MCF 10A (cell line): ENCODE measurements at regions not wholly inside any gene's neighbourhood (a gene's known extent, or its start where the extent isn't known, plus 50 kb on each side); places are given as distances from the start of the nearest gene placed in this dataset.

ENCODE experiments used
- BruUV-seq: library from RNA; stranded (reverse); fragments of 400-500 nt; replicated peaks from 2 replicates; lab custom pipeline; 2021; lab: Mats Ljungman, UMichigan
- CTCF ChIA-PET: fragments of 300-600 bp; sonication (Branson Sonifier 250); formaldehyde crosslinking; extraction: SDS; loops from one replicate; lab custom pipeline; 2021; ENCODE audit warnings: antibody characterized with exemption, inconsistent platforms; lab: Yijun Ruan, JAX
- POLR2A ChIA-PET: fragments of 300-600, 350-650 bp; sonication (Branson Sonifier 250); formaldehyde crosslinking; extraction: SDS; loops from one replicate; lab custom pipeline; 2020; ENCODE audit warnings: antibody characterized with exemption, inconsistent platforms; lab: Yijun Ruan, JAX
- DNase-seq: peaks from one replicate; pipeline ENCODE4 v3.0.0-alpha.2; 2018; ENCODE audit not compliant: unreplicated experiment
- H3K27ac Mint-ChIP-seq: one replicate; pipeline ENCODE4 v1.8.0; 2022; ENCODE audit warnings: mild to moderate bottlenecking, low read depth, mixed read lengths; ENCODE audit not compliant: unreplicated experiment
- H3K27me3 Mint-ChIP-seq: one replicate; pipeline ENCODE4 v1.8.0; 2022; ENCODE audit warnings: mixed read lengths; ENCODE audit not compliant: insufficient read depth, unreplicated experiment
- H3K36me3 Mint-ChIP-seq: one replicate; pipeline ENCODE4 v1.8.0; 2022; ENCODE audit warnings: mild to moderate bottlenecking, moderate library complexity, mixed read lengths; ENCODE audit not compliant: insufficient read depth, unreplicated experiment
- H3K4me1 Mint-ChIP-seq: one replicate; pipeline ENCODE4 v1.8.0; 2022; ENCODE audit warnings: mixed read lengths; ENCODE audit not compliant: insufficient read depth, unreplicated experiment
- H3K4me3 Mint-ChIP-seq: one replicate; pipeline ENCODE4 v1.8.0; 2022; ENCODE audit warnings: mild to moderate bottlenecking, moderate library complexity, mixed read lengths; ENCODE audit not compliant: unreplicated experiment
- H3K9me3 Mint-ChIP-seq: one replicate; pipeline ENCODE4 v1.8.0; 2022; ENCODE audit warnings: mixed read lengths; ENCODE audit not compliant: unreplicated experiment
- intact Hi-C: fragments of 100-400 bp; cut with micrococcal nuclease; formaldehyde crosslinking; loops from 2 replicates; pipeline ENCODE4 v1.14.1; 2022
- TF ChIP-seq, protein P1 (sequence below): fragments of 200-600 bp; IDR thresholded peaks from one replicate; pipeline ENCODE4 v1.8.0; 2022; ENCODE audit warnings: antibody characterized with exemption, mild to moderate bottlenecking; ENCODE audit not compliant: unreplicated experiment

DNA sequence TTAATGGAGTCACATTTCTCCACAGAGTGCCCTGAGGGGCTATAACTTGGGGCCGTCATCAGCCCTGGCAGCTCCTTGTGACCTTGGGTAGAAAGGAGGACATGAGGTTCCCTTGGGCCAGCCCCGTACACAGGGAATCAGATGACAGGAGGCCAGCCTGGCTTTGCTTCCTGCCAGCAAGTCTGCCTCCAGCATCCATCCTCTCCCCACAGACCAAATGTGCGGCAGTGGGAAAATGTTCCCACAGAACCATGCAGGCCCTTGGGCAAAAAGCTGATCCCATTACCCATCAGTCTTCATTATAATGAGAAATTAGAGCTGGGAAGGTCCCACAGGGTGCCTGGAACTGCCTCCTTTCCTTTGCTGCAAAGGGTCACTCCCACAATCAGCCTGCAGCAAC is 908.3 kb downstream of the GRID1 start:
- ChIA-PET CTCF (no interaction called here), POLR2A (no interaction called here)
- intact Hi-C loops: no loop called here
- peaks cover 8% of the 10 kb centered on the region for H3K9me3 Mint-ChIP-seq
- BruUV-seq: no TSS peak
- TF ChIP-seq, protein P1, sequence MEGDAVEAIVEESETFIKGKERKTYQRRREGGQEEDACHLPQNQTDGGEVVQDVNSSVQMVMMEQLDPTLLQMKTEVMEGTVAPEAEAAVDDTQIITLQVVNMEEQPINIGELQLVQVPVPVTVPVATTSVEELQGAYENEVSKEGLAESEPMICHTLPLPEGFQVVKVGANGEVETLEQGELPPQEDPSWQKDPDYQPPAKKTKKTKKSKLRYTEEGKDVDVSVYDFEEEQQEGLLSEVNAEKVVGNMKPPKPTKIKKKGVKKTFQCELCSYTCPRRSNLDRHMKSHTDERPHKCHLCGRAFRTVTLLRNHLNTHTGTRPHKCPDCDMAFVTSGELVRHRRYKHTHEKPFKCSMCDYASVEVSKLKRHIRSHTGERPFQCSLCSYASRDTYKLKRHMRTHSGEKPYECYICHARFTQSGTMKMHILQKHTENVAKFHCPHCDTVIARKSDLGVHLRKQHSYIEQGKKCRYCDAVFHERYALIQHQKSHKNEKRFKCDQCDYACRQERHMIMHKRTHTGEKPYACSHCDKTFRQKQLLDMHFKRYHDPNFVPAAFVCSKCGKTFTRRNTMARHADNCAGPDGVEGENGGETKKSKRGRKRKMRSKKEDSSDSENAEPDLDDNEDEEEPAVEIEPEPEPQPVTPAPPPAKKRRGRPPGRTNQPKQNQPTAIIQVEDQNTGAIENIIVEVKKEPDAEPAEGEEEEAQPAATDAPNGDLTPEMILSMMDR: no peak
- no peaks in the 10 kb centered on the region for H3K36me3 Mint-ChIP-seq
- no peak for DNase-seq
- H3K4me3 Mint-ChIP-seq: no peak overlapping the region
- H3K27me3 Mint-ChIP-seq: no peaks in the 10 kb centered on the region
- no peak overlapping the region for H3K27ac Mint-ChIP-seq
- no peaks in the 10 kb centered on the region for H3K4me1 Mint-ChIP-seq

GRCh38 chr10:85459906-85460305 is 906.7 kb downstream of the GRID1 start:
- ChIA-PET CTCF (interaction anchor here (0.6 kb wide), 2 partner anchors 8 to 279 kb away, joined by 3 to 4 read pairs; no protein-coding TSS in a partner anchor), POLR2A (interaction anchor here (0.6 kb wide), 1 partner anchor 980 kb away, joined by 3 read pairs; no protein-coding TSS in a partner anchor)
- H3K27ac Mint-ChIP-seq: no peak overlapping the region
- H3K27me3 Mint-ChIP-seq: no peaks in the 10 kb centered on the region
- no peaks in the 10 kb centered on the region for H3K36me3 Mint-ChIP-seq
- intact Hi-C loops: no loop called here
- no peak overlapping the region for H3K4me3 Mint-ChIP-seq
- no peak for DNase-seq
- peaks cover 8% of the 10 kb centered on the region for H3K9me3 Mint-ChIP-seq
- TF ChIP-seq, protein P1: no peak
- BruUV-seq: no TSS peak
- H3K4me1 Mint-ChIP-seq: no peaks in the 10 kb centered on the region

- Mint-ChIP-seq H3K4me3 (no peak overlapping the region), H3K9me3 (peaks cover 10% of the 10 kb centered on the region), H3K27ac (no peak overlapping the region), H3K4me1 (no peaks in the 10 kb centered on the region), H3K27me3 (no peaks in the 10 kb centered on the region), H3K36me3 (no peaks in the 10 kb centered on the region)
- ChIA-PET POLR2A (no interaction called here), CTCF (interaction anchor here (1.0 kb wide), 1 partner anchor 8 kb away, joined by 3 read pairs; no protein-coding TSS in a partner anchor)
- TF ChIP-seq, protein P1: no peak
- intact Hi-C loops: no loop called here
- DNase-seq: no peak
- no TSS peak for BruUV-seq
These were observed 902.3 kb downstream of the GRID1 start for GRCh38 chr10:85464336-85464735.

- ChIA-PET POLR2A (no interaction called here), CTCF (no interaction called here)
- Mint-ChIP-seq H3K9me3 (no peaks in the 10 kb centered on the region), H3K27ac (no peak overlapping the region), H3K4me3 (no peak overlapping the region), H3K27me3 (no peaks in the 10 kb centered on the region), H3K36me3 (no peaks in the 10 kb centered on the region), H3K4me1 (no peaks in the 10 kb centered on the region)
- DNase-seq: no peak
- no TSS peak for BruUV-seq
- intact Hi-C loops: no loop called here
- TF ChIP-seq, protein P1: no peak
These were observed 888.6 kb downstream of the GRID1 start for GRCh38 chr10:85477979-85478378.
